HG02970 (cell line): ENCODE measurements at regions not wholly inside any gene's neighbourhood (a gene's known extent, or its start where the extent isn't known, plus 50 kb on each side); places are given as distances from the start of the nearest gene placed in this dataset.

Source experiments
- ATAC-seq: cut with Tn5 transposase; IDR thresholded peaks from one replicate; pipeline ENCODE4 v1.9.1; 2021; ENCODE audit warnings: mild to moderate bottlenecking, moderate library complexity, moderate number of reproducible peaks; ENCODE audit not compliant: unreplicated experiment, low FRiP score

DNA sequence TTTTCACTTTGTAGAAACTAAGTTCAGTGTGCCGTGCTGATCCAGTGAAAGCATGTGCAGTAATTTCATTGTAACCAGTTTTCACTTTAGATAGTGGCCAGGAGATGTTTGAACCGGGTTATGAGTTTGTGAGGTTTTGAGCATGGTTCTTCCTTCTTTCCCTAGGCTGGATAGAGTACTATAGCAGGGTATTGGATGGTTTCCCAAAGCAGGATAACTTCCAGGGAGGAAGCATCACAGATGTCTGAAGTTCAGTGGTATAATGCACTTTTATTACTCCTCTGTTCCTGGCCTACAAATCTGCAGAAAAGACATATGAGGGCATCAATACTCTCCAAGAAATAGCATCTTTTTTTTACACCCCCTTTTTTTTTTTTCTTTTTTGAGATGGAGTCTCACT is 823.1 kb downstream of the USP25 start:
- ATAC-seq: no peak

DNA sequence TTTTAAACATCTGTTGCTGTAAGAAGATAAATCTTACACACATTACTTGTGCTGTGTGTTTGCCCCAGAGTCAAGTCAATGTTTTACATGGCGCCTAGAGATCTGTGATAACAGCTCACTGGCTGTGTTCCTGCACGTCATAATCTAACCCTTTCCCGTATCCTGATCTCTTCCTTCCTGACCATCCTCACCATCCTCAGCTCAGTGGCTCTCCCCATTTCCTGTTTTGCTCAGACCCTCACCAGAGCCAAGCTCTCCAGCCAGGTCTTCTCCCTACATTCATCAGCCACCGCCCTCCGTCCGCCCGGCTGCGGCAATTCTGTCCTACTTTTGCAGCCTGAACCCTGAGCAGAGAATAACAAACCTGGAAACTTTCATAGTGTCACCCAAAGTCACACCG is 824.7 kb downstream of the USP25 start:
- ATAC-seq: no peak

DNA sequence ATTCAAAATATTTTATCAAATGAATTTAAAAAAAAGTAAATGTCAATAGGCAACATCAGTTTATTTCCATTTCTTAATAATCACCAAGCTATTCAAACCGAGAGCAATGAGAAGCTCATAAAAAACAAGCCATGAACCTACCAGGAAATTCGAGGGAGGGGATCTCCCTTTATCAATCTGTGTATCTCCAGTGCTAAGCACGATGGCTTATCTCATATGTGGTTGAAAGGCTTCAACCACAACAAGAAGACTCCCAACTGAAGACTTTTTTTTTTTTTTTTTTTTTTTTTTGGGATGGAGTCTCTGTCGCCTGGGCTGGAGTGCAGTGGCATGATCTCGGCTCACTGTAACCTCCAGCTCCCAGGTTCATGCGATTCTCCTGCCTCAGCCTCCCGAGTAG is 833.3 kb downstream of the USP25 start:
- ATAC-seq: no peak

DNA sequence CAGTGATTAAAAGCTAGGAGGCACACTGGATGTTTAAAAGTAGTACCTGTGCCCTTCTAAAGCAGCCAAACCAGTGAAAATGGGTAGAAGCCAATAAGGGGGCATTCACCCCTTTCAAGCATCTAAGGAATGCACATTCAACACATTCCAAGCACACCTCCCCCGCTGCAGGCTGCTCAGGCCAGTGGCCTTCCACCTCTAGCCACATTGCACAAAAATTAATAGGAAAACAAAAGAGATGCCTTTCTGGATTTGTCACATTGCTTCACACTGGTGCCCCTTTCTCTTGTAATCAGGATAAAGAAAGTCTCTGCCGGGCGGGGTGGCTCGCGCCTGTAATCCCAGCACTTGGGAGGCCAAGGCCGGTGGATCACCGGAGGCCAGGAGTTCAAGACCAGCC is 834.0 kb downstream of the USP25 start:
- ATAC-seq: no peak

DNA sequence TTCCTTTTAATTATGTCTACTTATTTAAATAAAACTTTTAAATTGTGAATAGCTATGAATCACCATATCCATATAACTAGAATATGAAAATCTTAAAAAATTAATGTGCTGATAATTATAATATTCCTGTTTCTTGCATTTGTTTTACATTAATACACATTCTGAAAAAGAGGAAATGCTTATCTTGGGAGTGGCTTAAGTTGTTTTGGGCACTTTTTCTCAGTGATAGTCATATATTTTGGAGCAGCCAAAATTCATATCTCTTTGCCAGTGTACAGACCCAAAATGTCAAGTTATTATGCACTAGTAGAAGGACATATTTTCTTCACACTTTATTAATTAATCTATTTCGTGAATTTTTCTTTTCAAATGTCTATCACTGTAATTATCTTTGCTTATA is 838.5 kb downstream of the USP25 start:
- ATAC-seq: no peak

DNA sequence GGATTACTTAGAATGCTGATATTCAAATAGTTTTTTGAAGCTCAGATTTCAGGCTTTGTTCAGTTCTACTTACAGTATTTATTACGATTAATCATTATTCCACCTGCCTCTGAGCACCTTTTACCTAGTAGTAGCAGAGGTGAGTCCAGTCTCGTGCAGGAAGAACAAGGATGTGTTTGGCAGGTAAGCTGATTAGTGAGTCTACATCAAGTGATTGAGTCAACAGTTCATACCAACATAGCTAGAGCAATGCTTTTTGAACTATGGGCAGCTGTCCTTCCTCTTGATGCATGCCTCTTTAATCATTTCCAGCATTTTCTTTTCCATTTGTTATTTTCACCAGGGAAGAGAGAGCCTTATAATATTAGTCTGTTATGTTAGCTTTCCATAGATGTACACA is 838.9 kb downstream of the USP25 start:
- ATAC-seq: no peak

DNA sequence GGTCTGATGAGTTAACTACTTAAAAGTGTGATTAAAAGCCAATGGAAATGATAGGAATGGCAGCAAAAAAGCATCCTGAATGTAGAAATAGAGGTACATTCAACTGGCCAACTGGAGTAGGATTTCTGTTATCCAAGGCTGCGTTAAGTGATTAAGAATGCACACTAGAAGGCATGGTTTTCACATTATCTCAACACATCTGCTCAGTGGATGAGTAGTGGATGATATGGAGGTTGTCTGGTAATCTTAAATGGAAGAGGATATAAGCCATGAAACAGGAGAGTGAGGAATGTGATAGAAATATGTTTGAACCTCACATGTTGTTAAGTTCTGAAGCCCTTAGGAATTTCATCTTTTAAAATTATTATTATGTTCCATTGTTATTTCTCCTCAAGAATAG is 839.9 kb downstream of the USP25 start:
- no peak for ATAC-seq

DNA sequence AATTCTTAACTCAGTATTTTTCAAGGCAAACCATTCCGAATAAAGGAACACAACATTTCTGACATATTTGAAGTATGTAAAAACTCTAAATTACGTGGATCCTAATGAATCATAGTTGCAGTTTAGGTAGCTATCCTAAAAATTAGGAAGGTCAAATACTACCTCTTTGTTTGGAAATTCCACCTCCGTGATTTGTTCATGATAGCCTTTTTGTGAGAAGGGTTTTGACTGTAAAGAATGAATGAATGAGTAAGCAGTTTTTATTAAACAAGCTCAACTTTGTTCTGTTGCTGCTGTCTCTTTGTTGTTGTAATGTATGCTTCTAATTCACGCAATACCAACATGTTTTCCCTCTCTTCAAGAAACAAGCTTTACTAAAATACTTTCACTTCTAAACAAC is 840.4 kb downstream of the USP25 start:
- no peak for ATAC-seq

DNA sequence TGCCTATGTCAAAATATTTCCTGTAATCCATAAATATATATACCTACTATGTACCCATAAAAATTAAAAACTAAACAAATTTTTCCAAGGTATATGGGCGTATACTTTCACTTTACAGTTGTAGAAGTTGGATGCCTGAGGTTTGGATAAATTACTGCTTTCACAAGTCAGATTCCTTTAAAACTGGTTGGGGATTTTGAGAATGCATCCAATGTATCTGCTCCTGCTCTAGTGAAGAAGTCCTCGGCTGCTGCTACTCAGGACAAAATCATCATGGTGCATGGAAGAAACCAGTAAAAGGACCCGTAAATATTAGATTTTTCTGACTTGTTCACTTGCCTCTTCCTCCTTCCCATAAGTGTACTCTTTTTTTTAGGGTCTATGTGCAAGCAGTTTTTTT is 841.1 kb downstream of the USP25 start:
- no peak for ATAC-seq

DNA sequence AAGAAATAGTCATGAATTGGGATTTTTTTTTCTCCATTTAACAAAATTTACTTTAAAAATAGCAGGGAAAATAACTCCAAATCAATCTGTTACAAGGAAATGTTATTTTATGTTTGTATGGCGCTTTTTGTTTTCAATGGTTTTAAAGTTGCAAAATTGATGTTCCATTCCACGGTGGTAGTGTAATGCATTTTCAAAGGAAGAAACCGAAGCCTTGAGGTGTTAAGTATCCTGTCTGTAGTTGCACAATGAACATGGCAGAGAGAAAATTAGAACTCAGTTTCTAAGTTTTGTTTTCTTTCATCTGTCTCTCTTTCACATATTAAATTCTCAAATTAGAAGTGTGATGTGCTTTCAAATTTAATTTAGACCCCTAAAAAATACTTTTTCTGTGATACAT is 841.8 kb downstream of the USP25 start:
- no peak for ATAC-seq

DNA sequence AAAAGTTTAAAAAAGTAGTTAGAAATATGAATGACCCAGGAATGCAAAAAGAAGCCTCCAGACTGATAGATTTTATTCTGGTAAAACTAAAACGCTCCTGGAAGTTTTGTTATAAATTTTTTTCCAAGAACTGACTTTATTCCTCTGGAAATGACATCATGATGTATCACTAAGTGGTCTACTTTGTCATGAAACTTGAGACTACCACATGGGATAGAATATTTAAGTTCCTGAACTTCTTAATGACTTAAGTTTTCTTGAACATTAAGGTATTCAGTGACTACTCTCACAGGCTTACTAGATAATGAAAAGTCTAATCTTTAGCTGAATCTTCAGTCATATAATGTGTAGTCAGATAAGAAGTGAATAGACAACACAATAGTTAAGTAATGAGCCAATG is 842.2 kb downstream of the USP25 start:
- ATAC-seq: no peak

DNA sequence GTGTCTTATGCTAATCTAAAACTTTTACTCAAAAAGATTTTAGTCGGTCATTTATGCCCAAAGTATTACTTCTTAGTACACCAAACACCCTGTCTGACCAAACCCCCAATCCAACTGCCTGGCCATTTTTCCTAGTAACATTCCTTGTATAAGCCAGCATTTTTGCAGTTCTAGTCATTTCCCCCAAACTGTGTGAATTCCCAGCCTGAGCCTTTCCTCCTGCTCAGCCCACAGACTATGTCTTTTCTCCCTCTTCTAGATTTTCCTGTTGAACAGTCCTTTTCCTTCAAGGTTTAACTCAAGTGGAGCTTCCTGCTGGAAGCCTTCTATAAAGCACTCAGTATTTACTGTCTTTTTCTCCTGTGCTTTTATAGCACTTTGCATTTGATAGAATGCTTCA is 843.8 kb downstream of the USP25 start:
- no peak for ATAC-seq

DNA sequence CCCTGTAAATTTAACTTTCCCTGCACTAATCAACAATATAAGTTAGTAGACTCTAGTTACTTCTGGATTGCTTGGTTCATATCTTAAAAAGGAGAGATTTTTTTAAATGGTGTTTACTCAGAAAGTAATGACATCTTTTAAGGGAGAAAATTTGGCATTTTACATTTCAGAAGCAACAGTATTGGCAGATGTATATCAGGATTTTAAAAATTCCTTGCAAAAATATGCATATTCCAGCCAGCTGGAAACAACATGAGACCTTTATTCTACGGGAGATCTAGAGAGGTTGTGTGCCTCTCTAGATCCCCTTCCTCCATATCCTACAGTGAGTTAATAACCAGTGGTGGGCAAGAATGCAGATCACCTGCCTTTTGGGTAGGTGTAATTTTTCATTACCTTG is 848.2 kb downstream of the USP25 start:
- ATAC-seq: no peak

DNA sequence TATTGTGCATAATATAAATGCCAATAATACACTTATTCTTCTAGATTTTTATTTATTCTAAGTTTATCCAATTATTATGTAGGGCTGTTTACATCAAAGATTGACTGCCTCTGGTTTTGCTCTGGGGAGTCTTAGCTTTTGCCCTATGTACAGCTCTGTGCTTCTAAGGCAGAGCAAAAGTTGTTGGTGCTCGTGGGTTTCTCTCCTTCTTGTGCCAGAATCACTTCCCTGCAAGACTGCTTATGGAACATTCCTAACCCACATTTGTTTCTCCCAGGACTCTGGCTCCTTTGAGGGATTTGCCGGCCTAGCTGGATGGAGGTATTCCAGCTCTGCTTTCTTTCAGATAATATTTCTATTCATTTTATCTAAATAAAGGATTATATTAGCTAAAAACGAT is 849.1 kb downstream of the USP25 start:
- no peak for ATAC-seq

DNA sequence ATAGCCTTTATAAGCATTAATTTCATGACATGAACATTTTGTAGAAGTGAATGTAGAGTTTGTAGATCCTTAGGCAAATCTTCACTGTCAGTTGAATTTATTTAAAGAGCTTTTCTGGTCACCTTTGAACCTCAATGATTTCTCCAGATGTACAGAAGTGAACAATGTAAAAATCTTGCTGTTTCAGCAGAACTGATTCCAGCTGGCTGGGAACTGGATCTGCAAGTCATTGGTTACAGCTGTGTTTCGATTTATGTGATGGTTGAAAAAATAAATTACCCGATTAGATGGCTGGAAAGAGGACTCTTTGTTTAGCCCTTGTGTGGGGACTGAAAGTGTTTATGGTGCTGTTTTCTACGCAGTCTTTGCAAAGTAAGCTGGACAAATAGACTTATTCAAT is 849.8 kb downstream of the USP25 start:
- no peak for ATAC-seq

DNA sequence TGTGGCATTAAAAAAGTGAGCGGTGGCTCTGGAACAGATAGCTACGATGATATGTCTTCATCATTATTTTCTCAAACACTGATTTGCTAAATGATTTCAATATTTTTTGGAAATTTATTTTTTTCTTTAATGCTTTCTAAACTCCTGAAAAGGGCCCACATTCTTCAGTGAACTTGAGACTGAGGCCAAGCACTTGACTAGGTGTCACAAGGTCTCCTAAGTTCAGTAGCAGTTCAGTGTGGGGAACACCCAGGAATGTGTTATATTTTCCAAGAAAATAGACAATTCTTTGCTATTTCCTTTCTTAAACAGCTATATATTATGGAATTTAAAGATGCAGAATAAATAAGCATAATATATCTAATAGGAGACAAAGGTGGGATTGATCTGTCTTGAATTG is 850.9 kb downstream of the USP25 start:
- ATAC-seq: no peak

DNA sequence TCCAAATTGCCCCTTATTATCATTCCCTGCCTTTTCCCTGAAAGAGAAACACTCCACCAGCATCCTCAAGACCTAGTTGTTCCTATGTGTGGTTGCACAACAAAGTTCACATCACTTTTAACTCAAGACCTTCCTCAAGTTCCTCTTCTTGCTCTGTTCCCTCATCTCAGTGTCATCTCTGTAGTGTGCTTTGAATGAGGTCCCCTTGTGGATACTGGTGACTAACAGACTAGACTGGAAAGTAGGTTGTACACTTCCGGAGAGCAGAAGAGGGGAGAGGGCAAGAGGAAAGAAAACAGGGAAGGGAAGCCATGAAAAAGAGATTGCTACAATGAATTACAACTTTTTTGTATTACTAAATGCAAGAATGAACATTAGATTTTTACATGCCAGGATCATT is 853.8 kb downstream of the USP25 start:
- no peak for ATAC-seq

DNA sequence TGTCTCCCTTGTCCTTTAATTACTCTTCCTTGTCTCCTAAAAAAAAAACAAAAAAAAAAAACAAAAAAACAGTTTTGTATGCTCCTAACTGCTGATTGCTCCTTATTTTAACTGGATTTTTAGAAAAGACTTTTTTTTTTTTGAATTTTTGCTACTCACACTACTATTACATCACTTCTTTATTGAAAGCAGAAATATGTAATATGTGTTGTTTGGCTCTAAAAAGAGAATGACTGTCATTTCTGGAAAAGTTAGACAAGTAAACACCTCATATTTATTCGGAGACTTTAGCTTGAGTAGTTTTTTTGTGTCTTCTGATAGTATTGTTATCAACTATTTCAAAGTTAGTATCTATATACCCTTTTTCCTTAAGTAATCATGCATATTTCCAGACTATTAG is 855.0 kb downstream of the USP25 start:
- ATAC-seq: no peak

DNA sequence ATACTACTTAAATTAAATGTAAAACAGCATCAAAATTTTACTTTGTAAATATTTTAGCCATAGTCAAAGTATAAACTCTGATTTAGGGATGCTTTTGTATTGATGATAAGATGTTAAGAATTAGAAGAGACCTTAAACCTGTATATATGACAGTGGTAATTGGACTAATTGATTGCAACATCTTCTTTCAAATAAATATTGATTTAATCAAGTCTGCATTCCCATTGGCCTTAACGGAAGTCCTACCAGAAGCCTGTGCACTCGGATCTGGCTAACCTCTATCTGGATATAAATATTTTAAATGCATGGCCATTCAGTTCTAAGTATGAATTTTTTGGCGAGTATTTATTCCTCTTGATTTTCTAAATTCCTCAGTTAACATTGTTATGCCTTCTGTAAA is 856.1 kb downstream of the USP25 start:
- no peak for ATAC-seq

DNA sequence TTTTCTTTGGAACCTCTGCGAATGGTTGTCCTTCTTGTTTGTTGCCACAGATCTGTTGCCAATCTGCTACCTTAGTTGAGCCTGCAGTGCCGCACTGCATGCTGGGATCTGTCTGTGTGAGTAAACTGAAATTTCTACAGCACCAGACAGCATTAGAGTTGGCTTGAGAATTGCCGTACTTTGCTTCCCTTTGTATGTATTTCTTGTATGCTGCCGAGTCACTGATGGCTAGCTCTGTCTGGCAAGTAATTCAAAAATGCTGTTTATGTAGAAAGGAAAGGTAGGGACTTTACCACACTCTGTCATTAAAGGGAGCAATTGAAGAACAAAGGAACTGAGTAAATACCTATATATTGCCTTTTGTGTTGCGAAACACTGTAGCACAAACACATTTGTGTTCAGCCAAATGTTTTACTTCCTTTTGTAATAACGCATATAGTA is 857.4 kb downstream of the USP25 start:
- no peak for ATAC-seq

DNA sequence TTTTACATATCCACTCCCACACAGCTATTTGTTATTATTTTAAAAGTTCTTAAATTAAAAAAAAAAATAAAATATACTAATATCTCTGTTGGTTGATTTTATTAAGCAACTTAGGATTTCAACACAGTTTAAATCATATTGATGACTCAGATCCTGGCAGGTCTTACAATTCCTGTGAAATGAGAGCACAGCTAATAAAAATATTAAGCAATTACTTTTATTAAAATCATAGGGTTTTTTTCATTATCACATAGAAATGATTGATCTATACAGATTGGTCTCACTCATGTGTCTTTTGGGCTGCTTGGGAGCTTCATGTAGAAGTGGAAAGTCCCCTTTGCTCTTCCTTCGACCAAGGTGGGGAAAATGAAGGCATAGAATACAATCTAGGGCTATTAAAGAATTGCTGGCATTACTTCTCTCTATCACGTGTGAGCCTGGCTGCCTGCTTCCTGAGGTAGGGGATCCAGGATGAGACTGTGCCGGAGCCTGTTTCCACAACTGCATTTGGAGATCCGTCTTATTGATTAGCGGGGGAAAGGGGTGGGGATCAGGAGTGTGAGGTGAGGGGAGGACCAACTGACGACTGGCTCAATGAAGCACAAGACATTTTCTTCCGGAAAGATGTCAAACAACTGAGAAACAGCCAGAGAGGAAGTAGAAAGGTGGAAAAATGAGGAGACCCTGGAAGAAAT is 858.0 kb downstream of the USP25 start:
- no peak for ATAC-seq

DNA sequence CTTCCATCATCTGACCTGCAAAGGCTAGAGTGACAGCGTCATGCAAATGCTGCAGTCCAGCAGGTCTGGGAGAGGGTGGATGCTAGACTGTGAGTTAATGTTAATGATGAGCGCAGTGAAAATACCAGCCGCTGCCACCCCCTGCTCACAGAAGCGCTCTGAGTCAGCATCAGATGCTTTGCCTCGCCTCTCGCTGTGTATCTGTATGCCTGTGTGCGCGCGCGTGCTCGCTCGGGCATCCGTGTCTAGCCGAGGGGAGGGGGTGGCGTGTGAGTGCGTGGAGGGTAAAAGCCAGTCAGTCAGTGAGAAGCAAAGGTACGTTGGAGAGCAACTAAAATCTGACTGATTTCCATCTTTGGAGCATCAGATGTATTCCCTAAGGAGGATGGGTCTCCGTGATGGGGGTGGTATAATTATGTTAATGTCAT is 858.7 kb downstream of the USP25 start:
- no peak for ATAC-seq
